Adrenal gland (tissue), 9 donors: ENCODE measurements at regions not wholly inside any gene's neighbourhood (a gene's known extent, or its start where the extent isn't known, plus 50 kb on each side); places are given as distances from the start of the nearest gene placed in this dataset.

ENCODE experiments used
- DNase-seq, 7 donors: peaks; one replicate each; pipeline ENCODE4 v3.0.0-alpha.2; 2019 to 2020
- H3K27ac ChIP-seq, 5 donors: fragments of 200-600 bp; sonication (generic) in 4 of 5; 1 replicate in 3 of 5; 2 replicates in 2 of 5; pipeline versions ENCODE4 v1.5.1 to v1.8.0; 2016 to 2020; ENCODE audit warnings: mild to moderate bottlenecking in 1 of 5
- H3K27me3 ChIP-seq: fragments of 200-600 bp; 2 replicates; pipeline ENCODE4 v1.8.0; 2021
- H3K36me3 ChIP-seq, 2 donors: fragments of 200-600 bp; replicated peaks in 1 of 2; 1 replicate in 1 of 2; 2 replicates in 1 of 2; pipeline versions ENCODE4 v1.5.1 to v1.8.0; 2018 to 2022
- H3K4me1 ChIP-seq, 2 donors: fragments of 200-600 bp; replicated peaks in 1 of 2; 1 replicate in 1 of 2; 2 replicates in 1 of 2; pipeline versions ENCODE4 v1.5.1 to v1.8.0; 2018 to 2021
- H3K4me3 ChIP-seq, 4 donors: fragments of 200-600 bp; sonication (generic) in 3 of 4; one replicate each; pipeline ENCODE4 v1.5.1; 2016 to 2018
- H3K9me3 ChIP-seq, 3 donors: fragments of 200-600 bp; sonication (generic) in 1 of 3; replicated peaks in 1 of 3; 1 replicate in 2 of 3; 2 replicates in 1 of 3; pipeline versions ENCODE4 v1.5.1 to v1.8.0; 2016 to 2021
- POLR2A ChIP-seq, 2 donors: fragments of 450-650 bp; IDR thresholded peaks; one replicate each; pipeline ENCODE4 v1.6.1; 2017; ENCODE audit warnings: antibody characterized with exemption in 2 of 2, mild to moderate bottlenecking in 2 of 2, moderate library complexity in 1 of 2
- WGBS, 4 donors: extraction: QIAGEN DNeasy Blood & Tissue Kit in 2 of 4; methylation state at CpG; one replicate each; pipeline versions ENCODE4 v1.1.5 to v1.1.7; 2013 to 2017; 5-methylcytosine and 5-hydroxymethylcytosine counted together
- intact Hi-C, 2 donors: fragments of 100-400 bp; cut with DNase I; formaldehyde crosslinking; loops; one replicate each; pipeline versions ENCODE4 v1.14.1 to v1.15.0; 2022 to 2023
- TF ChIP-seq, protein P1 (sequence below), 6 experiments: fragments of 450-650 bp in 4 of 6; fragments of 200-600 bp in 2 of 6; sonication (generic) in 1 of 6; IDR thresholded peaks; 1 replicate in 5 of 6; 2 replicates in 1 of 6; pipeline versions ENCODE4 v1.5.1 to v1.8.0; 2016 to 2021; ENCODE audit warnings: antibody characterized with exemption in 6 of 6, mild to moderate bottlenecking in 2 of 6, moderate library complexity in 1 of 6
- donor health status: healthy with polysubstance abuse.
- donor health status: Bipolar disorder and iron deficiency.
- donor health status: DM: yes; HTN: yes; CAD: no.
- donor health status: DM: no; HTN: no; CAD: no.
- donor health status: DM: no; HTN: no; CAD: no.

DNA sequence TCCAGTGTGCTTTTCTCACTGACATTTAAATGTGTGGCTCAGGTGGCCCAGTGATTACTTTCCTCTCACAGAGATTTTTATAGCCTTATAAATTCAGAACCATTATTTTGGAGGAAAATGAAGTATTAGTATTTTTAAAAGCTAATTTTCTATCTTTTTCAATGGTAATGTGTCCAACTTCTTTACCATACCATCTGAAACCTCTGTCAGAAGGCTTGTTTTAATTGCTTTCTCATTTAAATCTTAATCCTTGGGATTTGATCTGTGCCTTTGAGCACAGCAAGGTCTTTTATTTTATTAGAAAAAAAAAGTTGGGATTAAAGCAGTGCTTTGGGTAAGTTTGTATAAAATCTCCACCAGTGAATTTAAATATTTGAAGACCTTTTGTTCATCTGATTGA is 452.3 kb upstream of the RAG2 start:
- Histone ChIP-seq H3K27ac (no peak overlapping the region), H3K36me3 (no peaks in the 10 kb centered on the region), H3K27me3 (no peaks in the 10 kb centered on the region), H3K9me3 (no peaks in the 10 kb centered on the region), H3K4me1 (no peaks in the 10 kb centered on the region), H3K4me3 (no peak overlapping the region)
- intact Hi-C loops = no loop called here
- no peak for DNase-seq
- TF ChIP-seq, protein P1, sequence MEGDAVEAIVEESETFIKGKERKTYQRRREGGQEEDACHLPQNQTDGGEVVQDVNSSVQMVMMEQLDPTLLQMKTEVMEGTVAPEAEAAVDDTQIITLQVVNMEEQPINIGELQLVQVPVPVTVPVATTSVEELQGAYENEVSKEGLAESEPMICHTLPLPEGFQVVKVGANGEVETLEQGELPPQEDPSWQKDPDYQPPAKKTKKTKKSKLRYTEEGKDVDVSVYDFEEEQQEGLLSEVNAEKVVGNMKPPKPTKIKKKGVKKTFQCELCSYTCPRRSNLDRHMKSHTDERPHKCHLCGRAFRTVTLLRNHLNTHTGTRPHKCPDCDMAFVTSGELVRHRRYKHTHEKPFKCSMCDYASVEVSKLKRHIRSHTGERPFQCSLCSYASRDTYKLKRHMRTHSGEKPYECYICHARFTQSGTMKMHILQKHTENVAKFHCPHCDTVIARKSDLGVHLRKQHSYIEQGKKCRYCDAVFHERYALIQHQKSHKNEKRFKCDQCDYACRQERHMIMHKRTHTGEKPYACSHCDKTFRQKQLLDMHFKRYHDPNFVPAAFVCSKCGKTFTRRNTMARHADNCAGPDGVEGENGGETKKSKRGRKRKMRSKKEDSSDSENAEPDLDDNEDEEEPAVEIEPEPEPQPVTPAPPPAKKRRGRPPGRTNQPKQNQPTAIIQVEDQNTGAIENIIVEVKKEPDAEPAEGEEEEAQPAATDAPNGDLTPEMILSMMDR (IDR thresholded peaks at IDR 0.05) = no peak
- TF ChIP-seq POLR2A (IDR thresholded peaks at IDR 0.05) = no peak

DNA sequence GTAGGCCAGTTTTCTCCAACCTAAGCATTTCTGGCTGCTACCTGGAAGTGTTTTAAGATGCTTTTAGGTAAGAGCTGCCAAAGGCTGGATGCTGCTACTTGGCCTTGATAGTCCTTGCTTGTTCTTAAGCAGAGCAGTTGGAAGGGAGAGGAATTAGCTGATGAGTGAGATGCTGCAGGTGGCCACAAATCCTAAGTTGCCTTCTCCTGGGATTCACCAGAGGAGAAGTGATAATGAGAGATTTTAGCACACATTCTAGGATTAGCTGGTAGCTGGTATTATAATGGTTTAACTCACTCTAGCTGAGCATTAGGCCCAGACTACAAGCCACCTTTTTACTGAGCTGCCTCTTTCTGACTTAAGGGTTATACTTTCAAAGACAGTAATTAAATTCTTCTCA is 442.9 kb upstream of the RAG2 start:
- Histone ChIP-seq H3K4me3 (no peak overlapping the region), H3K4me1 (no peaks in the 10 kb centered on the region), H3K9me3 (no peaks in the 10 kb centered on the region), H3K36me3 (no peaks in the 10 kb centered on the region), H3K27ac (no peak overlapping the region), H3K27me3 (no peaks in the 10 kb centered on the region)
- TF ChIP-seq, protein P1 (IDR thresholded peaks at IDR 0.05) = no peak
- TF ChIP-seq POLR2A (IDR thresholded peaks at IDR 0.05) = no peak
- intact Hi-C loops = no loop called here
- DNase-seq = no peak

GRCh38 chr11:37038911-37039310 is 440.9 kb upstream of the RAG2 start:
- H3K9me3 ChIP-seq = no peaks in the 10 kb centered on the region
- no peak overlapping the region for H3K27ac ChIP-seq
- 51 to 77% (median 63%) methylated on average over 3 of the region's 3 CpGs for WGBS, 4 donors
- no peaks in the 10 kb centered on the region for H3K36me3 ChIP-seq
- no peaks in the 10 kb centered on the region for H3K4me1 ChIP-seq
- no peaks in the 10 kb centered on the region for H3K27me3 ChIP-seq
- intact Hi-C loops = no loop called here
- no peak for TF ChIP-seq POLR2A (IDR thresholded peaks at IDR 0.05)
- TF ChIP-seq, protein P1 (IDR thresholded peaks at IDR 0.05) = no peak
- H3K4me3 ChIP-seq = no peak overlapping the region
- no peak for DNase-seq

- H3K4me1 ChIP-seq = no peaks in the 10 kb centered on the region
- no peak for TF ChIP-seq POLR2A (IDR thresholded peaks at IDR 0.05)
- TF ChIP-seq, protein P1 (IDR thresholded peaks at IDR 0.05) = no peak
- WGBS, 4 donors = 63 to 70% (median 67%) methylated on average over 5 of the region's 5 CpGs
- H3K9me3 ChIP-seq = no peaks in the 10 kb centered on the region
- no peak overlapping the region for H3K27ac ChIP-seq
- intact Hi-C loops = no loop called here
- H3K27me3 ChIP-seq = no peaks in the 10 kb centered on the region
- no peak overlapping the region for H3K4me3 ChIP-seq
- no peak for DNase-seq
- no peaks in the 10 kb centered on the region for H3K36me3 ChIP-seq
Observed at GRCh38 chr11:37026741-37027140, 428.7 kb upstream of the RAG2 start.
